ENCODE measurements at regions not wholly inside any gene's neighbourhood (a gene's known extent, or its start where the extent isn't known, plus 50 kb on each side); places are given as distances from the start of the nearest gene placed in this dataset.
A peak's percentile ranks its signal among the peaks of the same experiment; 100 is the strongest.

GRCh38 chr3:106587551-106587950 is 718.7 kb upstream of the CBLB start:
- no peak for FAIRE-seq
- TF ChIP-seq POU2F2 (IDR thresholded peaks at IDR 0.05; ENCODE audit: low read depth, low read length) (no peak), SPI1 (IDR thresholded peaks at IDR 0.05; ENCODE audit: low read depth, low read length) (no peak), POLR2AphosphoS5 (IDR thresholded peaks at IDR 0.05; ENCODE audit: low read depth, low read length) (no peak), TAF1 (IDR thresholded peaks at IDR 0.05; ENCODE audit: low read depth, low read length) (no peak), POLR2A (IDR thresholded peaks at IDR 0.05; ENCODE audit: low read depth, low read length) (no peak), PAX5 (IDR thresholded peaks at IDR 0.05; ENCODE audit: insufficient read depth, low read length, severe bottlenecking) (no peak)
- no peak for DNase-seq (ENCODE audit: insufficient read length, low spot score)

GRCh38 chr3:106588739-106589138 is 719.9 kb upstream of the CBLB start:
- no peak for FAIRE-seq

GRCh38 chr3:106589311-106589942 is 720.6 kb upstream of the CBLB start:
- DNase-seq (ENCODE audit: insufficient read length, low spot score) (no peak), FAIRE-seq (no peak)
- TF ChIP-seq SPI1 (IDR thresholded peaks at IDR 0.05; ENCODE audit: low read depth, low read length) = no peak
- no peak for TF ChIP-seq POLR2AphosphoS5 (IDR thresholded peaks at IDR 0.05; ENCODE audit: low read depth, low read length)
- TF ChIP-seq POLR2A (IDR thresholded peaks at IDR 0.05; ENCODE audit: low read depth, low read length) = no peak
- no peak for TF ChIP-seq TAF1 (IDR thresholded peaks at IDR 0.05; ENCODE audit: low read depth, low read length)
- no peak for TF ChIP-seq POU2F2 (IDR thresholded peaks at IDR 0.05; ENCODE audit: low read depth, low read length)
- no peak for TF ChIP-seq PAX5 (IDR thresholded peaks at IDR 0.05; ENCODE audit: insufficient read depth, low read length, severe bottlenecking)

More at GRCh38 chr3:106588739-106589138, 719.9 kb upstream of the CBLB start:
- no peak for DNase-seq (ENCODE audit: insufficient read length, low spot score)
- TF ChIP-seq POLR2AphosphoS5 (IDR thresholded peaks at IDR 0.05; ENCODE audit: low read depth, low read length) (no peak), POLR2A (IDR thresholded peaks at IDR 0.05; ENCODE audit: low read depth, low read length) (no peak)

GRCh38 chr3:106590216-106590615 is 721.4 kb upstream of the CBLB start:
- no peak for TF ChIP-seq POU2F2 (IDR thresholded peaks at IDR 0.05; ENCODE audit: low read depth, low read length)
- no peak for TF ChIP-seq POLR2AphosphoS5 (IDR thresholded peaks at IDR 0.05; ENCODE audit: low read depth, low read length)
- TF ChIP-seq PAX5 (IDR thresholded peaks at IDR 0.05; ENCODE audit: insufficient read depth, low read length, severe bottlenecking) = no peak
- TF ChIP-seq POLR2A (IDR thresholded peaks at IDR 0.05; ENCODE audit: low read depth, low read length) = no peak
- TF ChIP-seq TAF1 (IDR thresholded peaks at IDR 0.05; ENCODE audit: low read depth, low read length) = no peak
- no peak for TF ChIP-seq SPI1 (IDR thresholded peaks at IDR 0.05; ENCODE audit: low read depth, low read length)
- no peak for FAIRE-seq
- no peak for DNase-seq (ENCODE audit: insufficient read length, low spot score)

- DNase-seq (ENCODE audit: insufficient read length, low spot score) (no peak), FAIRE-seq (no peak)
- TF ChIP-seq TAF1 (IDR thresholded peaks at IDR 0.05; ENCODE audit: low read depth, low read length) (no peak), SPI1 (IDR thresholded peaks at IDR 0.05; ENCODE audit: low read depth, low read length) (no peak), POLR2AphosphoS5 (IDR thresholded peaks at IDR 0.05; ENCODE audit: low read depth, low read length) (no peak), PAX5 (IDR thresholded peaks at IDR 0.05; ENCODE audit: insufficient read depth, low read length, severe bottlenecking) (no peak), POLR2A (IDR thresholded peaks at IDR 0.05; ENCODE audit: low read depth, low read length) (no peak), POU2F2 (IDR thresholded peaks at IDR 0.05; ENCODE audit: low read depth, low read length) (no peak)
Observed at GRCh38 chr3:106593381-106593780, 724.6 kb upstream of the CBLB start.

- DNase-seq (ENCODE audit: insufficient read length, low spot score) (no peak), FAIRE-seq (peak; percentile 80)
- no peak for TF ChIP-seq PAX5 (IDR thresholded peaks at IDR 0.05; ENCODE audit: insufficient read depth, low read length, severe bottlenecking)
- TF ChIP-seq POLR2A (IDR thresholded peaks at IDR 0.05; ENCODE audit: low read depth, low read length) = no peak
- TF ChIP-seq SPI1 (IDR thresholded peaks at IDR 0.05; ENCODE audit: low read depth, low read length) = no peak
Observed at GRCh38 chr3:106609666-106610301, 741.0 kb upstream of the CBLB start.

GRCh38 chr3:106610362-106610959 is 741.6 kb upstream of the CBLB start:
- DNase-seq (ENCODE audit: insufficient read length, low spot score) (no peak), FAIRE-seq (no peak)
- TF ChIP-seq POLR2AphosphoS5 (IDR thresholded peaks at IDR 0.05; ENCODE audit: low read depth, low read length) = no peak
- no peak for TF ChIP-seq PAX5 (IDR thresholded peaks at IDR 0.05; ENCODE audit: insufficient read depth, low read length, severe bottlenecking)
- no peak for TF ChIP-seq TAF1 (IDR thresholded peaks at IDR 0.05; ENCODE audit: low read depth, low read length)
- no peak for TF ChIP-seq POU2F2 (IDR thresholded peaks at IDR 0.05; ENCODE audit: low read depth, low read length)
- no peak for TF ChIP-seq SPI1 (IDR thresholded peaks at IDR 0.05; ENCODE audit: low read depth, low read length)
- TF ChIP-seq POLR2A (IDR thresholded peaks at IDR 0.05; ENCODE audit: low read depth, low read length) = no peak

GRCh38 chr3:106611116-106611515 is 742.3 kb upstream of the CBLB start:
- DNase-seq (ENCODE audit: insufficient read length, low spot score) (no peak), FAIRE-seq (no peak)
- TF ChIP-seq PAX5 (IDR thresholded peaks at IDR 0.05; ENCODE audit: insufficient read depth, low read length, severe bottlenecking) (no peak), POLR2AphosphoS5 (IDR thresholded peaks at IDR 0.05; ENCODE audit: low read depth, low read length) (no peak), SPI1 (IDR thresholded peaks at IDR 0.05; ENCODE audit: low read depth, low read length) (no peak), POU2F2 (IDR thresholded peaks at IDR 0.05; ENCODE audit: low read depth, low read length) (no peak), POLR2A (IDR thresholded peaks at IDR 0.05; ENCODE audit: low read depth, low read length) (no peak), TAF1 (IDR thresholded peaks at IDR 0.05; ENCODE audit: low read depth, low read length) (no peak)

- no peak for TF ChIP-seq SPI1 (IDR thresholded peaks at IDR 0.05; ENCODE audit: low read depth, low read length)
- no peak for TF ChIP-seq POLR2A (IDR thresholded peaks at IDR 0.05; ENCODE audit: low read depth, low read length)
- no peak for TF ChIP-seq POLR2AphosphoS5 (IDR thresholded peaks at IDR 0.05; ENCODE audit: low read depth, low read length)
- DNase-seq (ENCODE audit: insufficient read length, low spot score) (no peak), FAIRE-seq (no peak)
Observed at GRCh38 chr3:106611841-106612240, 743.0 kb upstream of the CBLB start.

GRCh38 chr3:106616556-106616955 is 747.7 kb upstream of the CBLB start:
- DNase-seq (ENCODE audit: insufficient read length, low spot score) (no peak), FAIRE-seq (no peak)
- TF ChIP-seq POU2F2 (IDR thresholded peaks at IDR 0.05; ENCODE audit: low read depth, low read length) (no peak), POLR2AphosphoS5 (IDR thresholded peaks at IDR 0.05; ENCODE audit: low read depth, low read length) (no peak), TAF1 (IDR thresholded peaks at IDR 0.05; ENCODE audit: low read depth, low read length) (no peak), PAX5 (IDR thresholded peaks at IDR 0.05; ENCODE audit: insufficient read depth, low read length, severe bottlenecking) (no peak), SPI1 (IDR thresholded peaks at IDR 0.05; ENCODE audit: low read depth, low read length) (no peak), POLR2A (IDR thresholded peaks at IDR 0.05; ENCODE audit: low read depth, low read length) (no peak)

Measured in GM12891 (cell line).